HEK293 (cell line): ENCODE measurements at regions not wholly inside any gene's neighbourhood (a gene's known extent, or its start where the extent isn't known, plus 50 kb on each side); places are given as distances from the start of the nearest gene placed in this dataset.

Source experiments
- CTCF ChIA-PET: fragments of 350-600 bp; formaldehyde crosslinking; extraction: SDS; loops from one replicate; lab custom pipeline; 2021; ENCODE audit warnings: antibody characterized with exemption; lab: Yijun Ruan, JAX
- POLR2A ChIA-PET: fragments of 300-600 bp; formaldehyde crosslinking; extraction: SDS; loops from one replicate; lab custom pipeline; 2020; ENCODE audit warnings: antibody characterized with exemption, inconsistent platforms; lab: Yijun Ruan, JAX
- H3K27ac ChIP-seq: fragments of 200-500 bp; sonication (Bioruptor generic); 2 replicates; pipeline ENCODE4 v1.5.1; 2014; ENCODE audit warnings: low read depth, low read length, control low read depth, inconsistent platforms; ENCODE audit errors: extremely low read depth
- H3K36me3 ChIP-seq, 2 experiments: fragments of 200-500 bp in 1 of 2; sonication (Bioruptor generic) in 1 of 2; 1 replicate in 1 of 2; 2 replicates in 1 of 2; pipeline ENCODE4 v1.5.1; 2014 to 2017; ENCODE audit warnings: inconsistent platforms in 2 of 2, low read length in 2 of 2; ENCODE audit not compliant: control insufficient read depth in 2 of 2, insufficient read depth in 1 of 2
- H3K4me1 ChIP-seq: fragments of 200-500 bp; sonication (Bioruptor generic); 2 replicates; pipeline ENCODE4 v1.5.1; 2014; ENCODE audit warnings: mild to moderate bottlenecking, low read length, inconsistent platforms; ENCODE audit not compliant: control insufficient read depth, insufficient read depth
- H3K4me3 ChIP-seq: 2 replicates; pipeline ENCODE4 v1.5.1; 2011; ENCODE audit warnings: low read depth, mild to moderate bottlenecking, control low read depth, low read length, moderate library complexity
- H3K9me3 ChIP-seq: fragments of 200-500 bp; sonication (Bioruptor generic); 2 replicates; pipeline ENCODE4 v1.5.1; 2014; ENCODE audit warnings: low read depth, low read length, inconsistent platforms; ENCODE audit not compliant: control insufficient read depth, insufficient read depth
- ATF2 ChIP-seq: fragments of 450-650 bp; formaldehyde crosslinking; IDR thresholded peaks from 2 replicates; pipeline ENCODE4 v1.5.1; 2016; ENCODE audit warnings: missing biosample characterization, missing genetic modification characterization, low read depth
- HIC1 ChIP-seq: fragments of 450-650 bp; formaldehyde crosslinking; IDR thresholded peaks from 2 replicates; pipeline ENCODE4 v1.5.1; 2016; ENCODE audit warnings: missing biosample characterization, missing genetic modification characterization
- INSM2 ChIP-seq: fragments of 450-650 bp; formaldehyde crosslinking; IDR thresholded peaks from 2 replicates; pipeline ENCODE4 v1.5.1; 2016; ENCODE audit warnings: missing biosample characterization, missing genetic modification characterization
- MYNN ChIP-seq: fragments of 450-650 bp; formaldehyde crosslinking; IDR thresholded peaks from 2 replicates; pipeline ENCODE4 v1.5.1; 2016; ENCODE audit warnings: missing biosample characterization, missing genetic modification characterization, borderline replicate concordance
- ZBTB20 ChIP-seq: fragments of 450-650 bp; formaldehyde crosslinking; IDR thresholded peaks from 2 replicates; pipeline ENCODE4 v1.5.1; 2016; ENCODE audit warnings: missing biosample characterization, missing genetic modification characterization
- ZEB2 ChIP-seq: fragments of 450-650 bp; formaldehyde crosslinking; IDR thresholded peaks from 2 replicates; pipeline ENCODE4 v1.5.1; 2016; ENCODE audit warnings: missing biosample characterization, missing genetic modification characterization
- ZFP37 ChIP-seq: fragments of 450-650 bp; formaldehyde crosslinking; IDR thresholded peaks from 2 replicates; pipeline ENCODE4 v1.5.1; 2016; ENCODE audit warnings: missing biosample characterization, missing genetic modification characterization
- ZIC2 ChIP-seq: fragments of 450-650 bp; formaldehyde crosslinking; IDR thresholded peaks from 2 replicates; pipeline ENCODE4 v1.5.1; 2016; ENCODE audit warnings: missing biosample characterization, missing genetic modification characterization
- ZNF146 ChIP-seq: fragments of 450-650 bp; formaldehyde crosslinking; IDR thresholded peaks from 2 replicates; pipeline ENCODE4 v1.5.1; 2016; ENCODE audit warnings: missing biosample characterization, missing genetic modification characterization
- ZNF174 ChIP-seq: fragments of 450-650 bp; formaldehyde crosslinking; IDR thresholded peaks from 2 replicates; pipeline ENCODE4 v1.5.0; 2017; ENCODE audit warnings: missing biosample characterization, mild to moderate bottlenecking, missing genetic modification characterization
- ZNF175 ChIP-seq: fragments of 450-650 bp; formaldehyde crosslinking; IDR thresholded peaks from 2 replicates; pipeline ENCODE4 v1.5.1; 2016; ENCODE audit warnings: missing biosample characterization, missing genetic modification characterization
- ZNF521 ChIP-seq: fragments of 450-650 bp; formaldehyde crosslinking; IDR thresholded peaks from 2 replicates; pipeline ENCODE4 v1.5.1; 2017; ENCODE audit warnings: missing biosample characterization, mild to moderate bottlenecking, missing genetic modification characterization
- ZNF530 ChIP-seq: fragments of 450-650 bp; formaldehyde crosslinking; IDR thresholded peaks from 2 replicates; pipeline ENCODE4 v1.5.1; 2016; ENCODE audit warnings: low read depth, missing biosample characterization, missing genetic modification characterization
- ZNF549 ChIP-seq: fragments of 450-650 bp; IDR thresholded peaks from 2 replicates; pipeline ENCODE4 v1.5.1; 2018; ENCODE audit warnings: missing biosample characterization, missing genetic modification characterization, mild to moderate bottlenecking, inconsistent platforms, moderate library complexity
- ZNF558 ChIP-seq: fragments of 450-650 bp; formaldehyde crosslinking; IDR thresholded peaks from 2 replicates; pipeline ENCODE4 v1.5.1; 2016; ENCODE audit warnings: missing biosample characterization, missing genetic modification characterization
- ZNF600 ChIP-seq: fragments of 450-650 bp; formaldehyde crosslinking; IDR thresholded peaks from 2 replicates; pipeline ENCODE4 v1.5.1; 2016; ENCODE audit warnings: missing biosample characterization, missing genetic modification characterization
- ZNF621 ChIP-seq: fragments of 450-650 bp; formaldehyde crosslinking; IDR thresholded peaks from 2 replicates; pipeline ENCODE4 v1.5.1; 2017; ENCODE audit warnings: missing biosample characterization, missing genetic modification characterization
- ZNF664 ChIP-seq: fragments of 450-650 bp; formaldehyde crosslinking; IDR thresholded peaks from 2 replicates; pipeline ENCODE4 v1.5.1; 2016; ENCODE audit warnings: missing biosample characterization, missing genetic modification characterization
- ZNF747 ChIP-seq: fragments of 450-650 bp; formaldehyde crosslinking; IDR thresholded peaks from 2 replicates; pipeline ENCODE4 v1.5.1; 2016; ENCODE audit warnings: missing biosample characterization, missing genetic modification characterization
- ZNF830 ChIP-seq: fragments of 450-650 bp; IDR thresholded peaks from 2 replicates; pipeline ENCODE4 v1.5.0; 2018; ENCODE audit warnings: missing biosample characterization, missing genetic modification characterization, low read depth, mild to moderate bottlenecking, moderate library complexity
- ZNF843 ChIP-seq: fragments of 450-650 bp; formaldehyde crosslinking; IDR thresholded peaks from 2 replicates; pipeline ENCODE4 v1.5.1; 2016; ENCODE audit warnings: missing biosample characterization, missing genetic modification characterization
- ZXDB ChIP-seq: fragments of 450-650 bp; formaldehyde crosslinking; IDR thresholded peaks from 2 replicates; pipeline ENCODE4 v1.5.1; 2016; ENCODE audit warnings: missing biosample characterization, missing genetic modification characterization
- TF ChIP-seq, protein P1 (sequence below): fragments of 450-650 bp; IDR thresholded peaks from 2 replicates; pipeline ENCODE4 v1.5.1; 2018; ENCODE audit warnings: missing biosample characterization, mild to moderate bottlenecking, missing genetic modification characterization

DNA sequence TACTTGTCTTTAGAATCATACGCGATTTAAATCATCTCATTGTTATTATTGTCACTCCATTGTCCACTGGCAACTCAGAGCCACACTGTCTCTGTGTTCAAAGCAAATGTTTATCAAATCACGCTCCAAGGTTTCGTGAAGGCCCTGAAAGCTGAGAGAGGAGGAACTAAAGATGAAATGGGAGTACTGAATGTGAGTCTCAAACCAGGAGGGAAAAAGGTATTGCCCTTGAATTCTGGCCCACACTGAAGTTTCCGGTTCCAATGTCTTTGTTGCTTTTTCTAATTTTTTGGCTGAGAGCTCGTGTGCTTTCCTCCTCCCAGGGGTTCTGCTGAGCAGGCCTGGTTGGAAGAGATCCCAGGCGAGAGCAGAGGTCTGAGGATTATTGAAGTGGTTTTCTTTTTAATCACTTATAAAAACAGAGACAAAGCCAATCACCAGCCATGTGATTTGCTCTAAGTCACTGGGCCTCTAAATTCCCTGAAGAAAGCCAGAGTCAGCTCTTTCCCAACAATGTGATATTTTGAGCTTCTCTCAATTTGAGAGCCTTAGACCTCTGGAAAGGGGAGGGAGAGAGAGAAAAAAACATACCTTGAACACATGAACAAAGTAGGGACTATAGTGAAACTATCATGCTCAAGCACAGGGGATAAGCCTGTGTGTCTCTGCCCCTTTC lies 420.8 kb upstream of the GRAMD2B start (continued):
- TF ChIP-seq, protein P1, sequence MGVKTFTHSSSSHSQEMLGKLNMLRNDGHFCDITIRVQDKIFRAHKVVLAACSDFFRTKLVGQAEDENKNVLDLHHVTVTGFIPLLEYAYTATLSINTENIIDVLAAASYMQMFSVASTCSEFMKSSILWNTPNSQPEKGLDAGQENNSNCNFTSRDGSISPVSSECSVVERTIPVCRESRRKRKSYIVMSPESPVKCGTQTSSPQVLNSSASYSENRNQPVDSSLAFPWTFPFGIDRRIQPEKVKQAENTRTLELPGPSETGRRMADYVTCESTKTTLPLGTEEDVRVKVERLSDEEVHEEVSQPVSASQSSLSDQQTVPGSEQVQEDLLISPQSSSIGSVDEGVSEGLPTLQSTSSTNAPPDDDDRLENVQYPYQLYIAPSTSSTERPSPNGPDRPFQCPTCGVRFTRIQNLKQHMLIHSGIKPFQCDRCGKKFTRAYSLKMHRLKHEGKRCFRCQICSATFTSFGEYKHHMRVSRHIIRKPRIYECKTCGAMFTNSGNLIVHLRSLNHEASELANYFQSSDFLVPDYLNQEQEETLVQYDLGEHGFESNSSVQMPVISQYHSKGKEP (tag by site-specific recombination) = peak; percentile 76
- TF ChIP-seq ZNF830 (no peak), ZNF549 (no peak), ZNF621 (no peak), ZNF146 (tag by site-specific recombination) (no peak), INSM2 (tag by site-specific recombination) (0 out of 2 replicates have a peak, but pooled peaks have one; percentile 6), MYNN (tag by site-specific recombination) (no peak), ZNF175 (no peak)

- TF ChIP-seq ZNF530 = no peak
- no peak for TF ChIP-seq ZEB2 (tag by site-specific recombination)
- peak; percentile 91 for TF ChIP-seq ZIC2 (tag by site-specific recombination)
- TF ChIP-seq HIC1 (tag by site-specific recombination) = no peak
- TF ChIP-seq ZNF521 (tag by site-specific recombination) = no peak
- TF ChIP-seq ZXDB = no peak
- peak; percentile 37; the same call in 1 of the 2 replicates for TF ChIP-seq ZNF843 (tag by site-specific recombination)
- no peak for TF ChIP-seq ATF2 (tag by site-specific recombination)
- no peak for TF ChIP-seq ZBTB20 (tag by site-specific recombination)
- no peak for TF ChIP-seq ZNF664 (tag by site-specific recombination)
- no peak for TF ChIP-seq ZFP37 (tag by site-specific recombination)
- no peak for TF ChIP-seq ZNF558 (tag by site-specific recombination)
- no peak for TF ChIP-seq ZNF174
- TF ChIP-seq ZNF747 (tag by site-specific recombination) = no peak
- TF ChIP-seq, protein P1 (tag by site-specific recombination) = peak; percentile 34; the same call in 1 of the 2 replicates
- no peak for TF ChIP-seq ZNF600
- no peaks in the 10 kb centered on the region for H3K9me3 ChIP-seq
- CTCF ChIA-PET = no interaction called here
- no peaks in the 10 kb centered on the region for H3K36me3 ChIP-seq
- peaks cover 34% of the 10 kb centered on the region for H3K4me1 ChIP-seq
- no peak overlapping the region for H3K4me3 ChIP-seq
- peak overlapping the region; percentile 86; the same call in 1 of the 2 replicates for H3K27ac ChIP-seq
- POLR2A ChIA-PET = no interaction called here
Measured at GRCh38 chr5:126003309-126003708, 419.9 kb upstream of the GRAMD2B start.
